CD14-positive monocyte (primary cell): ENCODE measurements at regions not wholly inside any gene's neighbourhood (a gene's known extent, or its start where the extent isn't known, plus 50 kb on each side); places are given as distances from the start of the nearest gene placed in this dataset.

Experiments used
- DNase-seq, 3 donors: peaks; one replicate each; pipeline ENCODE4 v3.0.0-alpha.2; 2011 to 2022
- H2AFZ ChIP-seq: 2 replicates; pipeline ENCODE4 v1.6.0; 2012; ENCODE audit warnings: mild to moderate bottlenecking, low read depth, low read length, inconsistent platforms; ENCODE audit not compliant: insufficient read depth, poor library complexity, severe bottlenecking
- H3K27ac ChIP-seq, 2 donors: 1 replicate in 1 of 2; 2 replicates in 1 of 2; pipeline ENCODE4 v1.5.1; 2012 to 2013; ENCODE audit warnings: low read length in 2 of 2, control low read depth in 1 of 2, inconsistent platforms in 1 of 2, low read depth in 1 of 2, mild to moderate bottlenecking in 1 of 2
- H3K27me3 ChIP-seq, 2 donors: one replicate each; pipeline versions ENCODE4 v1.6.0 to v1.6.1; 2011 to 2013; ENCODE audit warnings: low read length in 2 of 2; ENCODE audit not compliant: control insufficient read depth in 2 of 2, insufficient read depth in 2 of 2
- H3K36me3 ChIP-seq, 2 donors: replicated peaks in 1 of 2; 1 replicate in 1 of 2; 2 replicates in 1 of 2; pipeline versions ENCODE4 v1.5.1 to v1.6.1; 2012 to 2013; ENCODE audit warnings: low read length in 2 of 2, control low read depth in 1 of 2, inconsistent platforms in 1 of 2, mild to moderate bottlenecking in 1 of 2; ENCODE audit not compliant: insufficient read depth in 2 of 2, control insufficient read depth in 1 of 2
- H3K4me1 ChIP-seq, 2 donors: 1 replicate in 1 of 2; 2 replicates in 1 of 2; pipeline versions ENCODE4 v1.5.1 to v1.6.1; 2012 to 2013; ENCODE audit warnings: low read length in 2 of 2, control low read depth in 1 of 2, inconsistent platforms in 1 of 2, mild to moderate bottlenecking in 1 of 2, moderate library complexity in 1 of 2; ENCODE audit not compliant: insufficient read depth in 2 of 2, control insufficient read depth in 1 of 2
- H3K4me2 ChIP-seq: replicated peaks from 2 replicates; pipeline ENCODE3; 2012; ENCODE audit warnings: low read length, moderate library complexity, mild to moderate bottlenecking; ENCODE audit not compliant: poor library complexity, severe bottlenecking; ENCODE audit errors: extremely low read depth
- H3K4me3 ChIP-seq, 3 experiments: fragments of 200-600 bp in 1 of 3; sonication (generic) in 1 of 3; replicated peaks in 1 of 3; 1 replicate in 2 of 3; 2 replicates in 1 of 3; pipeline ENCODE4 v1.5.1; 2011 to 2013; ENCODE audit warnings: low read length in 3 of 3, mild to moderate bottlenecking in 3 of 3, control low read depth in 2 of 3, low read depth in 2 of 3, inconsistent platforms in 1 of 3, moderate library complexity in 1 of 3
- H3K79me2 ChIP-seq: 2 replicates; pipeline ENCODE4 v1.6.0; 2012; ENCODE audit warnings: mild to moderate bottlenecking, control low read depth, inconsistent platforms, low read length, moderate library complexity; ENCODE audit not compliant: insufficient read depth
- H3K9ac ChIP-seq: 2 replicates; pipeline ENCODE4 v1.6.0; 2017; ENCODE audit warnings: low read length, mild to moderate bottlenecking; ENCODE audit not compliant: insufficient read depth, poor library complexity, severe bottlenecking
- H3K9me3 ChIP-seq, 2 donors: replicated peaks in 1 of 2; 1 replicate in 1 of 2; 2 replicates in 1 of 2; pipeline versions ENCODE4 v1.5.1 to v1.6.1; 2012 to 2013; ENCODE audit warnings: low read length in 2 of 2, control low read depth in 1 of 2; ENCODE audit not compliant: control insufficient read depth in 1 of 2, insufficient read depth in 1 of 2
- H4K20me1 ChIP-seq: 2 replicates; pipeline ENCODE4 v1.6.0; 2012; ENCODE audit warnings: mild to moderate bottlenecking, low read length, control low read depth, moderate library complexity; ENCODE audit not compliant: insufficient read depth
- H3K27ac Mint-ChIP-seq, 7 donors: one replicate each; pipeline ENCODE4 v1.8.0; 2020; ENCODE audit warnings: mild to moderate bottlenecking in 7 of 7, mixed read lengths in 7 of 7, moderate library complexity in 6 of 7, inconsistent platforms in 2 of 7
- H3K27me3 Mint-ChIP-seq, 3 donors: one replicate each; pipeline ENCODE4 v1.8.0; 2021 to 2022; ENCODE audit warnings: low read depth in 3 of 3, mild to moderate bottlenecking in 3 of 3, mixed read lengths in 3 of 3, moderate library complexity in 3 of 3, inconsistent platforms in 1 of 3
- H3K36me3 Mint-ChIP-seq, 2 donors: one replicate each; pipeline ENCODE4 v1.8.0; 2020; ENCODE audit warnings: mixed read lengths in 2 of 2, inconsistent platforms in 1 of 2, mild to moderate bottlenecking in 1 of 2
- H3K4me1 Mint-ChIP-seq: one replicate; pipeline ENCODE4 v1.8.0; 2020; ENCODE audit warnings: mild to moderate bottlenecking, mixed read lengths
- H3K4me3 Mint-ChIP-seq, 2 donors: one replicate each; pipeline ENCODE4 v1.8.0; 2020; ENCODE audit warnings: mild to moderate bottlenecking in 2 of 2, mixed read lengths in 2 of 2, moderate library complexity in 1 of 2
- H3K9me3 Mint-ChIP-seq, 7 donors: one replicate each; pipeline ENCODE4 v1.8.0; 2020 to 2022; ENCODE audit warnings: mixed read lengths in 7 of 7, mild to moderate bottlenecking in 6 of 7, moderate library complexity in 6 of 7, inconsistent platforms in 2 of 7
- WGBS: methylation state at CpG from one replicate; pipeline ENCODE4 v1.1.5; 2013; ENCODE audit warnings: missing lambda C conversion rate; ENCODE audit not compliant: insufficient coverage; 5-methylcytosine and 5-hydroxymethylcytosine counted together
- intact Hi-C, 2 donors: fragments of 100-400 bp; cut with micrococcal nuclease; formaldehyde crosslinking; loops; one replicate each; pipeline versions ENCODE4 v1.15.0 to v1.15.1; 2023
- TF ChIP-seq, protein P1 (sequence below): fragments of 200-600 bp; IDR thresholded peaks from one replicate; pipeline ENCODE4 v1.8.0; 2022; ENCODE audit warnings: antibody characterized with exemption, mild to moderate bottlenecking

DNA sequence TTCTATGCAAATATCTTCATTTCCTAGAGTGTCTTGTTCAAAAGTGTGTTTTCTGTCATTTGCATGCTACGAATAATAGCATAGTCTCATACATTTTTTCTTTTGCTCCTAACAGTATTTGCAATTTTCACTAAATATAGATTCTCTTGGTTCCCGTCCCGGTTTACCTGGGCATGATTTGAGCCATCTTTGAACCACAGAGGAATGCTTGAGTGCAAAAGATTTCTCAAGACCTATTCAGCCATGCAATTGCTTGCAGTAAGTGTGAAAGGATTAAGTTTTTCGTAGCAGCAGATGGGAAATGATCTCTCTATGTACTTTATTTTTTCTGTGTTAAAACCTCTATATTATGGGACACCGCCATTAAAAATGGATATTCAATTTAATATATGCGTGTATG lies 733.0 kb downstream of the ZPLD1 start:
- no peaks in the 10 kb centered on the region for H3K4me1 Mint-ChIP-seq
- Histone ChIP-seq H3K27me3 (no peaks in the 10 kb centered on the region), H3K9me3 (peaks cover 0 to 4% of the 10 kb centered on the region in 2 donors), H3K4me3 (no peak overlapping the region), H3K79me2 (no peaks in the 10 kb centered on the region), H2AFZ (no peak overlapping the region), H3K27ac (no peak overlapping the region), H3K36me3 (no peaks in the 10 kb centered on the region), H3K4me2 (no peak overlapping the region), H3K4me1 (no peaks in the 10 kb centered on the region), H3K9ac (no peak overlapping the region), H4K20me1 (no peaks in the 10 kb centered on the region)
- H3K9me3 Mint-ChIP-seq, result peaks cover 0 to 9% (median 4%) of the 10 kb centered on the region in 7 donors
- H3K27me3 Mint-ChIP-seq, result peaks cover 0 to 1% (median 0%) of the 10 kb centered on the region in 3 donors
- intact Hi-C loops, result no loop called here
- no peak for DNase-seq
- 100% methylated on average over 1 of the region's 6 CpGs for WGBS
- no peak overlapping the region for H3K4me3 Mint-ChIP-seq
- TF ChIP-seq, protein P1, sequence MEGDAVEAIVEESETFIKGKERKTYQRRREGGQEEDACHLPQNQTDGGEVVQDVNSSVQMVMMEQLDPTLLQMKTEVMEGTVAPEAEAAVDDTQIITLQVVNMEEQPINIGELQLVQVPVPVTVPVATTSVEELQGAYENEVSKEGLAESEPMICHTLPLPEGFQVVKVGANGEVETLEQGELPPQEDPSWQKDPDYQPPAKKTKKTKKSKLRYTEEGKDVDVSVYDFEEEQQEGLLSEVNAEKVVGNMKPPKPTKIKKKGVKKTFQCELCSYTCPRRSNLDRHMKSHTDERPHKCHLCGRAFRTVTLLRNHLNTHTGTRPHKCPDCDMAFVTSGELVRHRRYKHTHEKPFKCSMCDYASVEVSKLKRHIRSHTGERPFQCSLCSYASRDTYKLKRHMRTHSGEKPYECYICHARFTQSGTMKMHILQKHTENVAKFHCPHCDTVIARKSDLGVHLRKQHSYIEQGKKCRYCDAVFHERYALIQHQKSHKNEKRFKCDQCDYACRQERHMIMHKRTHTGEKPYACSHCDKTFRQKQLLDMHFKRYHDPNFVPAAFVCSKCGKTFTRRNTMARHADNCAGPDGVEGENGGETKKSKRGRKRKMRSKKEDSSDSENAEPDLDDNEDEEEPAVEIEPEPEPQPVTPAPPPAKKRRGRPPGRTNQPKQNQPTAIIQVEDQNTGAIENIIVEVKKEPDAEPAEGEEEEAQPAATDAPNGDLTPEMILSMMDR, result no peak
- no peaks in the 10 kb centered on the region for H3K36me3 Mint-ChIP-seq
- no peak overlapping the region for H3K27ac Mint-ChIP-seq

DNA sequence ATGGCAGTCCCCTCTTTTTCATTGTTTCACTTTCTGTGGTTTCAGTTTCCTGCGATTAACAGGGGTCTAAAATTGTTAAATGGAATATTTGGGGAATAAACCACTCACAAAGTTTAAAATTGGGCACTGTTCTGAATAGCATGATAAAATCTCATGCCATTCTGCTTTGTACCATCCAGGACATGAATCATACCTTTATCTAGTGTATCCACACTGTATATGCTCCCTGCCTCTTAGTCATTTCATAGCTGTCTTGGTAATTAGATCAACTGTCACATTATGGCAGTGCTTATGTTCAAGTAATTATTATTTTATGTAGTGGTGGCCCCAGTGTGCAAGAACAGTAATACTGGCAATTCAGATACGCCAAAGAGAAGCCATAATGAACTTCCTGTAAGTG lies 734.5 kb downstream of the ZPLD1 start:
- H3K9ac ChIP-seq, result no peak overlapping the region
- no peak overlapping the region for H3K4me3 Mint-ChIP-seq
- peaks cover 0 to 4% of the 10 kb centered on the region in 2 donors for H3K9me3 ChIP-seq
- no peak overlapping the region for H3K4me2 ChIP-seq
- no peaks in the 10 kb centered on the region for H4K20me1 ChIP-seq
- H3K36me3 Mint-ChIP-seq, result no peaks in the 10 kb centered on the region
- no peak overlapping the region for H2AFZ ChIP-seq
- no peaks in the 10 kb centered on the region for H3K36me3 ChIP-seq
- H3K27me3 ChIP-seq, result no peaks in the 10 kb centered on the region
- peaks cover 0 to 1% (median 0%) of the 10 kb centered on the region in 3 donors for H3K27me3 Mint-ChIP-seq
- peaks cover 0 to 9% (median 4%) of the 10 kb centered on the region in 7 donors for H3K9me3 Mint-ChIP-seq
- no CpG with 5 or more reads among the region's 2 CpGs for WGBS
- H3K27ac Mint-ChIP-seq, result no peak overlapping the region
- no peaks in the 10 kb centered on the region for H3K4me1 Mint-ChIP-seq
- no peaks in the 10 kb centered on the region for H3K4me1 ChIP-seq
- H3K27ac ChIP-seq, result no peak overlapping the region
- intact Hi-C loops, result no loop called here
- no peak for DNase-seq
- no peaks in the 10 kb centered on the region for H3K79me2 ChIP-seq
- H3K4me3 ChIP-seq, result no peak overlapping the region
- TF ChIP-seq, protein P1, result no peak
